H1 (cell line): ENCODE measurements at regions not wholly inside any gene's neighbourhood (a gene's known extent, or its start where the extent isn't known, plus 50 kb on each side); places are given as distances from the start of the nearest gene placed in this dataset.

Experiments used
- CTCF ChIA-PET: fragments of 300-600 bp; sonication (Branson Sonifier 250); formaldehyde crosslinking; loops from one replicate; lab custom pipeline; 2021; ENCODE audit not compliant: partially characterized antibody; lab: Charles Lee
- POLR2A ChIA-PET: fragments of 300-600 bp; sonication (Branson Sonifier 250); formaldehyde crosslinking; loops from one replicate; lab custom pipeline; 2021; ENCODE audit warnings: inconsistent platforms; ENCODE audit not compliant: partially characterized antibody; lab: Charles Lee
- DNase-seq, 2 experiments: peaks; one replicate each; pipeline versions ENCODE4 v3.0.0 to v3.0.0-alpha.2; 2010 to 2022; ENCODE audit warnings: low spot score in 2 of 2, low read depth in 1 of 2, mixed read lengths in 1 of 2
- FAIRE-seq: peaks from 2 replicates; lab custom pipeline; 2011; peaks lifted over from hg19 to GRCh38; lab: Jason Lieb, UNC
- H2AFZ ChIP-seq: 2 replicates; pipeline ENCODE4 v1.8.1; 2012; ENCODE audit warnings: low read length, inconsistent platforms
- H2AK5ac ChIP-seq: 2 replicates; pipeline ENCODE4 v1.6.1; 2013; ENCODE audit warnings: low read depth, low read length
- H2BK120ac ChIP-seq: replicated peaks from 2 replicates; pipeline ENCODE3; 2013; ENCODE audit warnings: low read depth, low read length, inconsistent platforms
- H2BK12ac ChIP-seq: 2 replicates; pipeline ENCODE4 v1.6.1; 2013; ENCODE audit warnings: low read depth, low read length
- H2BK15ac ChIP-seq: 2 replicates; pipeline ENCODE4 v1.6.1; 2013; ENCODE audit warnings: low read length
- H2BK20ac ChIP-seq: 2 replicates; pipeline ENCODE4 v1.6.1; 2013; ENCODE audit warnings: low read length
- H2BK5ac ChIP-seq: 2 replicates; pipeline ENCODE4 v1.6.1; 2013; ENCODE audit warnings: low read depth, low read length
- H3K14ac ChIP-seq: 2 replicates; pipeline ENCODE4 v1.6.1; 2013; ENCODE audit warnings: inconsistent platforms; ENCODE audit not compliant: insufficient read length
- H3K18ac ChIP-seq: 2 replicates; pipeline ENCODE4 v1.6.1; 2013; ENCODE audit warnings: low read length; ENCODE audit errors: extremely low read depth
- H3K23ac ChIP-seq: 2 replicates; pipeline ENCODE4 v1.6.1; 2013; ENCODE audit warnings: inconsistent platforms; ENCODE audit not compliant: insufficient read length
- H3K23me2 ChIP-seq: 2 replicates; pipeline ENCODE4 v1.6.1; 2013; ENCODE audit warnings: low read depth, low read length
- H3K27ac ChIP-seq: 2 replicates; pipeline ENCODE4 v1.6.1; 2011; ENCODE audit warnings: low read depth, low read length, inconsistent platforms
- H3K27me3 ChIP-seq, 4 experiments: replicated peaks in 1 of 4; 1 replicate in 1 of 4; 2 replicates in 3 of 4; pipeline versions ENCODE4 v1.6.1 to v1.8.1; 2011 to 2013; ENCODE audit warnings: low read length in 3 of 4, mild to moderate bottlenecking in 3 of 4, inconsistent platforms in 2 of 4, mixed read lengths in 2 of 4, moderate library complexity in 1 of 4; ENCODE audit not compliant: control insufficient read depth in 3 of 4, insufficient read depth in 3 of 4; ENCODE audit errors: extremely low read depth in 1 of 4
- H3K36me3 ChIP-seq, 4 experiments: 2 replicates each; pipeline versions ENCODE4 v1.6.1 to v1.8.1; 2011 to 2013; ENCODE audit warnings: mild to moderate bottlenecking in 4 of 4, low read length in 3 of 4, moderate library complexity in 2 of 4, control low read depth in 1 of 4, inconsistent platforms in 1 of 4; ENCODE audit not compliant: insufficient read depth in 4 of 4, control insufficient read depth in 2 of 4
- H3K4ac ChIP-seq: replicated peaks from 2 replicates; pipeline ENCODE3; 2013; ENCODE audit warnings: low read length, low read depth, mixed read lengths, inconsistent platforms; ENCODE audit not compliant: insufficient read length
- H3K4me1 ChIP-seq, 4 experiments: replicated peaks in 1 of 4; 1 replicate in 1 of 4; 2 replicates in 3 of 4; pipeline versions ENCODE4 v1.6.1 to v1.8.1; 2011 to 2013; ENCODE audit warnings: low read length in 3 of 4, inconsistent platforms in 2 of 4, mixed read lengths in 1 of 4; ENCODE audit not compliant: insufficient read depth in 4 of 4, control insufficient read depth in 3 of 4
- H3K4me2 ChIP-seq, 2 experiments: 2 replicates each; pipeline versions ENCODE4 v1.6.1 to v1.8.1; 2011 to 2013; ENCODE audit warnings: low read depth in 2 of 2, low read length in 2 of 2, control low read depth in 1 of 2, inconsistent platforms in 1 of 2, mild to moderate bottlenecking in 1 of 2; ENCODE audit not compliant: insufficient read depth in 1 of 2
- H3K4me3 ChIP-seq, 4 experiments: fragments of 200-600, 300-600 bp in 1 of 4; sonication (generic), shearing (Covaris generic), sonication (Bioruptor Twin) in 1 of 4; 2 replicates each; pipeline versions ENCODE4 v1.5.1 to v1.8.1; 2011 to 2016; ENCODE audit warnings: low read length in 4 of 4, low read depth in 3 of 4, control low read depth in 2 of 4, inconsistent platforms in 2 of 4, mild to moderate bottlenecking in 2 of 4, mixed read lengths in 1 of 4, moderate library complexity in 1 of 4; ENCODE audit not compliant: insufficient read depth in 2 of 4; ENCODE audit errors: extremely low read depth in 1 of 4
- H3K56ac ChIP-seq: replicated peaks from 2 replicates; pipeline ENCODE3; 2013; ENCODE audit warnings: low read depth, mild to moderate bottlenecking, mixed read lengths, low read length, inconsistent platforms; ENCODE audit not compliant: insufficient read length
- H3K79me1 ChIP-seq: 2 replicates; pipeline ENCODE4 v1.6.1; 2013; ENCODE audit warnings: low read depth, low read length, control low read depth
- H3K79me2 ChIP-seq, 2 experiments: 2 replicates each; pipeline versions ENCODE4 v1.6.1 to v1.8.1; 2012 to 2013; ENCODE audit warnings: low read length in 2 of 2, mild to moderate bottlenecking in 2 of 2, inconsistent platforms in 1 of 2; ENCODE audit not compliant: insufficient read depth in 2 of 2, control insufficient read depth in 1 of 2
- H3K9ac ChIP-seq, 4 experiments: replicated peaks in 1 of 4; 1 replicate in 1 of 4; 2 replicates in 3 of 4; pipeline versions ENCODE4 v1.6.1 to v1.8.1; 2011 to 2013; ENCODE audit warnings: low read depth in 3 of 4, low read length in 3 of 4, control low read depth in 2 of 4, mild to moderate bottlenecking in 2 of 4, moderate library complexity in 2 of 4, inconsistent platforms in 1 of 4; ENCODE audit errors: extremely low read depth in 1 of 4
- H3K9me3 ChIP-seq, 2 experiments: 2 replicates each; pipeline versions ENCODE4 v1.6.1 to v1.8.1; 2012 to 2013; ENCODE audit warnings: mild to moderate bottlenecking in 2 of 2, moderate library complexity in 2 of 2, control low read depth in 1 of 2, inconsistent platforms in 1 of 2, low read depth in 1 of 2, low read length in 1 of 2, mixed read lengths in 1 of 2; ENCODE audit not compliant: insufficient read depth in 2 of 2
- H4K20me1 ChIP-seq, 2 experiments: replicated peaks in 1 of 2; 2 replicates each; pipeline versions ENCODE3 to v1.8.1; 2011 to 2013; ENCODE audit warnings: inconsistent platforms in 2 of 2, low read length in 2 of 2, mild to moderate bottlenecking in 1 of 2; ENCODE audit not compliant: insufficient read depth in 2 of 2, control insufficient read depth in 1 of 2
- H4K5ac ChIP-seq: 2 replicates; pipeline ENCODE4 v1.6.1; 2013; ENCODE audit warnings: low read length, low read depth, mixed read lengths, inconsistent platforms; ENCODE audit not compliant: insufficient read length
- H4K8ac ChIP-seq: 2 replicates; pipeline ENCODE4 v1.8.0; 2013; ENCODE audit warnings: mild to moderate bottlenecking, moderate library complexity, low read length, inconsistent platforms; ENCODE audit not compliant: insufficient read depth; ENCODE audit errors: extremely low read depth
- H4K91ac ChIP-seq: replicated peaks from 2 replicates; pipeline ENCODE3; 2013; ENCODE audit warnings: low read length, mixed read lengths, inconsistent platforms; ENCODE audit not compliant: insufficient read length
- WGBS, 2 experiments: shearing (Covaris generic) in 1 of 2; methylation state at CpG; one replicate each; pipeline versions ENCODE4 v1.1.6 to v1.1.7; 2013 to 2015; ENCODE audit warnings: low lambda C conversion rate in 2 of 2, mixed read lengths in 2 of 2, inconsistent platforms in 1 of 2, low coverage in 1 of 2, missing lambda C conversion rate in 1 of 2; ENCODE audit not compliant: insufficient replicate concordance in 2 of 2, insufficient coverage in 1 of 2, insufficient read length in 1 of 2; ENCODE audit errors: extremely low coverage in 1 of 2, missing lambda C conversion rate in 1 of 2; 5-methylcytosine and 5-hydroxymethylcytosine counted together
- TF ChIP-seq, protein P1 (sequence below): IDR thresholded peaks from 2 replicates; pipeline ENCODE4 v1.6.1; 2012; ENCODE audit warnings: inconsistent platforms

DNA sequence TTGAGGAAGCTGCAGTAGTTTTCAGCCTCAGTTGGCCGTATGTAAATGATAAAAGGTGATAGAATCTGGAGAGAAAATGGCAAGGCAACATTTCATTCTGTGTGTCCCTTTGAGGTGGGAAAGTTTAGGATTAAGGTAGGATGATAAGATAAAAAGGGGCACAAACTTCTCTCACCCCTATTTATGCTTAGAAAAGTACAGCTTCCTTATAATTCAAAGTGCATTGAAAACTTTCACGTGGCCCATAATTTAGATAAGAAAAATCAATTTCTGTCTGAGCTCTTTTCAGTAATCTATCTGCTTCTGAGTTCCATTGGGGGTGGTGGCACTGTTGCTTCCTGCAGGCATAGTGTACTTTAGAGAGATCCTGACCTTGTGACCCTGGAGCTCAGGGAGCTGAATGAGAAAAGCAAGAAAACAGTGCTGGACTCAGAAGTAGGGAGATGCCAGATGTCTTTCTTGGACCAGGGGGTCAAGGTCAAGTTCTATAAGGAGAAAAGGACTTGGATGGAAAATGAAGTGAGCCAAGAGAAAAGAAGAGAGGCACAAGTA, 187.3 kb downstream of the NDFIP2 start:
- Histone ChIP-seq H3K9me3 (no peaks in the 10 kb centered on the region), H3K18ac (no peak overlapping the region), H3K27ac (no peak overlapping the region), H3K56ac (no peak overlapping the region), H3K4me2 (no peak overlapping the region), H2BK15ac (no peak overlapping the region), H2BK12ac (no peak overlapping the region), H2BK120ac (no peak overlapping the region), H4K5ac (no peak overlapping the region), H3K4me3 (no peak overlapping the region), H3K4ac (no peak overlapping the region), H3K79me2 (no peaks in the 10 kb centered on the region), H3K36me3 (no peaks in the 10 kb centered on the region), H3K79me1 (no peaks in the 10 kb centered on the region), H3K9ac (no peak overlapping the region), H3K27me3 (no peaks in the 10 kb centered on the region), H3K4me1 (no peaks in the 10 kb centered on the region), H2BK20ac (no peak overlapping the region), H3K14ac (no peak overlapping the region), H2AK5ac (no peak overlapping the region), H2AFZ (no peak overlapping the region), H3K23ac (no peak overlapping the region), H4K91ac (no peak overlapping the region), H4K20me1 (no peaks in the 10 kb centered on the region), H4K8ac (no peak overlapping the region), H2BK5ac (no peak overlapping the region), H3K23me2 (no peaks in the 10 kb centered on the region)
- FAIRE-seq (no peak), DNase-seq (no peak)
- ChIA-PET POLR2A (no interaction called here), CTCF (interaction anchor here (0.6 to 5.9 kb wide), 3 partner anchors 8 to 305 kb away, joined by 3 to 32 read pairs (median 10); no protein-coding TSS in a partner anchor)
- 77% methylated on average over 2 of the region's 2 CpGs; no CpG with 5 or more reads in 1 of the 2 experiments for WGBS, 2 experiments
- TF ChIP-seq, protein P1, sequence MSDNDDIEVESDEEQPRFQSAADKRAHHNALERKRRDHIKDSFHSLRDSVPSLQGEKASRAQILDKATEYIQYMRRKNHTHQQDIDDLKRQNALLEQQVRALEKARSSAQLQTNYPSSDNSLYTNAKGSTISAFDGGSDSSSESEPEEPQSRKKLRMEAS, result no peak
